ENCODE measurements at regions not wholly inside any gene's neighbourhood (a gene's known extent, or its start where the extent isn't known, plus 50 kb on each side); places are given as distances from the start of the nearest gene placed in this dataset.

GRCh38 chr10:118503192-118503591 is 92.3 kb downstream of the PRLHR start:
- TF ChIP-seq EP300 (IDR thresholded peaks at IDR 0.05) (no peak), CTCF (IDR thresholded peaks at IDR 0.05) (no peak), POLR2AphosphoS5 (IDR thresholded peaks at IDR 0.05) (no peak), POLR2A (IDR thresholded peaks at IDR 0.05) (no peak)

Measured in suprapubic skin (tissue), 4 donors.